Loucy (cell line): ENCODE measurements at regions not wholly inside any gene's neighbourhood (a gene's known extent, or its start where the extent isn't known, plus 50 kb on each side); places are given as distances from the start of the nearest gene placed in this dataset.

ENCODE experiments used
- H2AFZ ChIP-seq: fragments of 200-600 bp; sonication (generic); 2 replicates; pipeline ENCODE4 v1.6.0; 2016; ENCODE audit warnings: antibody characterized with exemption, mild to moderate bottlenecking, low read length, moderate library complexity
- H3F3A ChIP-seq: fragments of 200-600 bp; 2 replicates; pipeline ENCODE4 v1.6.0; 2016; ENCODE audit warnings: antibody characterized with exemption, low read depth, mild to moderate bottlenecking
- H3K27me3 ChIP-seq: fragments of 200-600 bp; sonication (generic); 2 replicates; pipeline ENCODE4 v1.6.1; 2014; ENCODE audit warnings: low read length, mild to moderate bottlenecking; ENCODE audit not compliant: insufficient read depth, poor library complexity, severe bottlenecking
- H3K36me3 ChIP-seq: fragments of 200-600 bp; sonication (generic); 2 replicates; pipeline ENCODE4 v1.6.1; 2016; ENCODE audit warnings: low read length; ENCODE audit not compliant: insufficient read depth
- H3K4me1 ChIP-seq: fragments of 200-600 bp; sonication (generic); 2 replicates; pipeline ENCODE4 v1.5.1; 2014; ENCODE audit warnings: low read length, mild to moderate bottlenecking; ENCODE audit not compliant: insufficient read depth, poor library complexity, severe bottlenecking
- H3K4me2 ChIP-seq: fragments of 200-600 bp; sonication (generic); 2 replicates; pipeline ENCODE4 v1.6.0; 2014; ENCODE audit warnings: antibody characterized with exemption, low read length, low read depth, mild to moderate bottlenecking; ENCODE audit not compliant: poor library complexity, severe bottlenecking
- H3K4me3 ChIP-seq: fragments of 200-600 bp; sonication (generic); 2 replicates; pipeline ENCODE4 v1.5.1; 2014; ENCODE audit warnings: low read length, mild to moderate bottlenecking, mixed read lengths; ENCODE audit not compliant: poor library complexity, severe bottlenecking
- H3K79me2 ChIP-seq: fragments of 200-600 bp; sonication (generic); 2 replicates; pipeline ENCODE4 v1.6.1; 2014; ENCODE audit warnings: low read length; ENCODE audit not compliant: insufficient read depth
- H3K9ac ChIP-seq: fragments of 200-600 bp; sonication (generic); 2 replicates; pipeline ENCODE4 v1.6.0; 2014; ENCODE audit warnings: mild to moderate bottlenecking, low read depth, low read length, moderate library complexity; ENCODE audit not compliant: poor library complexity, severe bottlenecking
- H3K9me2 ChIP-seq: fragments of 200-600 bp; sonication (generic); replicated peaks from 2 replicates; pipeline ENCODE4 v1.6.1; 2016; ENCODE audit warnings: low read depth, low read length, mixed read lengths
- H3K9me3 ChIP-seq: fragments of 200-600 bp; sonication (generic); 2 replicates; pipeline ENCODE4 v1.6.1; 2014; ENCODE audit warnings: mild to moderate bottlenecking, antibody characterized with exemption, low read length, low read depth; ENCODE audit not compliant: insufficient read depth
- H4K20me1 ChIP-seq: fragments of 200-600 bp; sonication (generic); 2 replicates; pipeline ENCODE4 v1.6.0; 2014; ENCODE audit warnings: antibody characterized with exemption, low read length, mild to moderate bottlenecking; ENCODE audit not compliant: insufficient read depth, poor library complexity, severe bottlenecking
- CTCF ChIP-seq: fragments of 200-600 bp; sonication (generic); conservative IDR thresholded peaks from 2 replicates; pipeline ENCODE4 v1.5.1; 2014; ENCODE audit warnings: mild to moderate bottlenecking, antibody characterized with exemption, low read length
- EZH2phosphoT487 ChIP-seq: fragments of 200-600 bp; IDR thresholded peaks from 2 replicates; pipeline ENCODE4 v1.6.1; 2018; ENCODE audit warnings: antibody characterized with exemption, mild to moderate bottlenecking, moderate library complexity, borderline replicate concordance

GRCh38 chr7:110257673-110258072, 833.3 kb upstream of the LRRN3 start:
- no peaks in the 10 kb centered on the region for H3F3A ChIP-seq
- H3K9ac ChIP-seq, result no peak overlapping the region
- H3K4me2 ChIP-seq, result no peak overlapping the region
- no peaks in the 10 kb centered on the region for H4K20me1 ChIP-seq
- H3K9me3 ChIP-seq, result no peaks in the 10 kb centered on the region
- no peaks in the 10 kb centered on the region for H3K27me3 ChIP-seq
- no peaks in the 10 kb centered on the region for H3K4me1 ChIP-seq
- H3K79me2 ChIP-seq, result no peaks in the 10 kb centered on the region
- H2AFZ ChIP-seq, result no peak overlapping the region
- H3K4me3 ChIP-seq, result no peak overlapping the region
- H3K36me3 ChIP-seq, result no peaks in the 10 kb centered on the region
- TF ChIP-seq CTCF (no peak), EZH2phosphoT487 (no peak)
- H3K9me2 ChIP-seq, result no peaks in the 10 kb centered on the region

- H3K4me1 ChIP-seq, result no peaks in the 10 kb centered on the region
- H3K4me2 ChIP-seq, result no peak overlapping the region
- TF ChIP-seq CTCF (no peak), EZH2phosphoT487 (no peak)
- H3K4me3 ChIP-seq, result no peak overlapping the region
- H2AFZ ChIP-seq, result no peak overlapping the region
- H3F3A ChIP-seq, result no peaks in the 10 kb centered on the region
- H3K27me3 ChIP-seq, result no peaks in the 10 kb centered on the region
- no peaks in the 10 kb centered on the region for H3K9me2 ChIP-seq
- H3K9me3 ChIP-seq, result no peaks in the 10 kb centered on the region
- no peaks in the 10 kb centered on the region for H4K20me1 ChIP-seq
- H3K36me3 ChIP-seq, result no peaks in the 10 kb centered on the region
- H3K9ac ChIP-seq, result no peak overlapping the region
- no peaks in the 10 kb centered on the region for H3K79me2 ChIP-seq
Measured at GRCh38 chr7:110262251-110262650, 828.7 kb upstream of the LRRN3 start.

- Histone ChIP-seq H3K9ac (no peak overlapping the region), H3K9me2 (no peaks in the 10 kb centered on the region), H3K27me3 (no peaks in the 10 kb centered on the region), H3K4me1 (no peaks in the 10 kb centered on the region), H3K79me2 (no peaks in the 10 kb centered on the region), H3K4me2 (no peak overlapping the region), H2AFZ (no peak overlapping the region), H3F3A (no peaks in the 10 kb centered on the region), H3K4me3 (no peak overlapping the region), H3K9me3 (no peaks in the 10 kb centered on the region), H4K20me1 (no peaks in the 10 kb centered on the region), H3K36me3 (no peaks in the 10 kb centered on the region)
- TF ChIP-seq CTCF (no peak), EZH2phosphoT487 (no peak)
Measured at GRCh38 chr7:110264288-110264687, 826.6 kb upstream of the LRRN3 start.
